Forelimb muscle (tissue), 1 donor: ENCODE measurements at regions not wholly inside any gene's neighbourhood (a gene's known extent, or its start where the extent isn't known, plus 50 kb on each side); places are given as distances from the start of the nearest gene placed in this dataset.

Experiments
- DNase-seq: peaks from one replicate; pipeline ENCODE4 v3.0.0-alpha.2; 2013; ENCODE audit warnings: low read depth

GRCh38 chr2:145724311-145724898 is 1204.5 kb upstream of the ZEB2 start:
- no peak for DNase-seq

DNA sequence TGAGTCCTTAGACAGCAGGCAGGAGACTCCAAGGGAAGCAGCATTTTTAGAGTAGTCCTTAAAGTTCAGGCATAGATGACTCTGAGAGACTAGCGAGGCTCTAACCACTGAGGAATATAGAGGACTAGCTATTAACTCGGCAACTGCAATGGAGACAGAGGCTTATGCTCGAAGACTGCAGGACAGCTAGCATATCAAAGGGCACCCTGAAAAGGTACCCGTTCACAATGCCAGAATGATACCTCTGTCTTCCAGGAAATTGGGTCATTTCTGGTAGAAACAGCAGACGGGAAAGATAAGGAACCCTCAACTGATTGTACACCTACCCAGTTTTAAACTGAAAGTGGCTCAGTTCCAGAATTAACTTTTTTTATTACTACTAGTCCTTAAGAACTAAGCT is 1204.0 kb upstream of the ZEB2 start:
- no peak for DNase-seq

DNA sequence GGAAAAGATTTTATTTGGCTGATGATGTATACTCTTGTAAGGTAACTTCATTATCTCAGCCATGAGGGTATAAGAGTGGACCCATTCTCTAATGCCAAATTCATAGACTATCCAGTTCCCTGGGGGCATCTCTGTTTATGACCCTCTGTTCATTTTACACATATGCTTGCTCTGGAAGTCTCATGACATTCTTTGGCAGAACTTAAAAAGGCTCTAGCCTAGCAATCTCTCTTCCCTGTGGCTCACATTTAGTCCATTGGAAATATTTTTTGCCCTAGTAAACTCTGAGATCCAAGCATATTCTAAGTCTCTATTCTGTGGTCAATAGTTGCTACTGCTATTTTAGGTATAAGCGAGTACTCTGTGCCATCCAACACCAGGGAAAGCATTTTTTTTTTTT is 1201.8 kb upstream of the ZEB2 start:
- DNase-seq, result no peak

GRCh38 chr2:145715601-145716000 is 1195.7 kb upstream of the ZEB2 start:
- DNase-seq, result no peak

GRCh38 chr2:145710303-145710702 is 1190.4 kb upstream of the ZEB2 start:
- DNase-seq, result no peak

DNA sequence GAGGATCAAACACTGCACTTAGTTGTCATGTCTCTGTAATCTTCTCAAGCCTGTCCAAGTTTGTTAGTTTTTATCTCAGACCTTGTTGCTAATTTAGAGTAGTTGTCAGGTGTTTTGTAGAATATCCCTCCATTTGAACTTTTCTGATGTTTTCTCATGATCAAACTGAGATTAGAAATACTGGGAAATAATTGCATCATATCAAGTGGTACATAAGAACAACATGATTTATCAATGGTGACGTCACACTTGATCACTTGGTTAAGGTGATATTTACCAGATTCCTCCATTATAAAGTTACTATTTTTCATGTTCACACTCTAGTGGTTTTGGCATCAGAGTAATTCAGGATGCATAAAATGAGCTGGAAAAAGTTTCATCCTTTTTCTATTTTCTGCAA is 1182.4 kb upstream of the ZEB2 start:
- no peak for DNase-seq

GRCh38 chr2:145692971-145693478 is 1173.1 kb upstream of the ZEB2 start:
- DNase-seq, result no peak

DNA sequence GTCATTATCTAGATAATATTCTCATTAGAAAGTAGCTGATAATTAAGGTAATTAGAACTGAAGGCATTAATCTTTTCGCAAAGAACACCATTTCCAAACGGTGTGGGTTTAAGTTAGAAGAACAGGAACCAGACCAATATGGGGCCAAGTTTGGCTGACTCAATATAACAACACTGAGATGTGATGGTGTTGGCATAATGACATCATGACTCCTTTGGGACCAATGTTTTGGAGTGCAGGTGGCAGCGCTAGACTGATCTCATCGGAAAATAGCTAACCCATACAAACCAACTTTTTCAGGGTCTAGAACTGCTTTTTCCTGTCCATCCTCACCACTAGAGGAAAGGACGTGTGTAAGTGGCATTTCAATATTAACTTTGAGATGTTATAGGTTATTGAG is 1171.7 kb upstream of the ZEB2 start:
- no peak for DNase-seq

DNA sequence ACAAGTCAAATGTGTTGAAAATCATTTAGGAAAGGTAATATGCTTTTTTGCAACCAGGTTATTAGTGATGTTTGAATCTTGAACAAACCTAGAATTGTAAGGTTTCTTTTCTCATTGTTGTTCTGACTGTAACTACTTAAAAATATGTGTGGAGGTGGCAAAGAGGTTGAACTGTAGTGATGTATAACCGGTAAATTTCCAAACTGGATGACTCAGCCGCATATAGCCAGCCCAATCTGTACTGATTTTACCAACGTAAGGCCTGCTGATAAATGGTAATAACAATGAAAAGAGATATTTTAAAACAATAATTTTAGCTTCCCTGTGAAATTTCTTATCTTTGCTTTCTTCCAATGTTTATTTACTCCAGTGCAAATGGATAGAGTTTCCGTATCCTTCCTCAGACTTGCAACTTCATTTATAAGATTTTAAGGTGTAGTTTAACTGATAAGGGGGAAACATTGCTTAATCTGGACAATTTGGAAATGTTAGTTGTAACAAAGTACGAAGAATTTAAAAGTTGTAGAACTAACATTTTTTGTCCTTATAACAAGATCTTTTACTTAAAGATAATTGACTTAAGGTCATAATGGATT is 1170.4 kb upstream of the ZEB2 start:
- no peak for DNase-seq

- no peak for DNase-seq
Observed at GRCh38 chr2:145689277-145689676, 1169.4 kb upstream of the ZEB2 start.

DNA sequence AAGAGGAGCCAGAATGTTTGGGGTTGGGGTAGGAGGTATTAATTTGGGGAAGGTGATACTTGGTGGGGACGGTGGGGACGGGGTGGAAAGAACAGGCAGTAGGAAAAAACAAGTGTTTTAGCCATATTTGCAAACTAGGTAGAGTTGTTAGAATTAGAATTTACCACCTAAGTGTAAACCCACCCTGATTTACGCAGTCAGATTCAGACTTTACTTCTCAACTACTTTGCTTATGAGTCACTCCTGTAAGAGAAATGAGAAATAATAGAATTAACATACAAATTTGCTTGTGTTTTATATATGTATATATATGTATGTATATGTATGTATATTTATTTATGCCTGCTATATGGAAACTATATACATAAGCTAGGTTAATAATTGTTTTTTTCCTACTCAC is 1168.2 kb upstream of the ZEB2 start:
- no peak for DNase-seq

GRCh38 chr2:145687442-145688134 is 1167.7 kb upstream of the ZEB2 start:
- no peak for DNase-seq

GRCh38 chr2:145685383-145686050 is 1165.6 kb upstream of the ZEB2 start:
- no peak for DNase-seq

- no peak for DNase-seq
Observed at GRCh38 chr2:145682546-145683157, 1162.7 kb upstream of the ZEB2 start.

DNA sequence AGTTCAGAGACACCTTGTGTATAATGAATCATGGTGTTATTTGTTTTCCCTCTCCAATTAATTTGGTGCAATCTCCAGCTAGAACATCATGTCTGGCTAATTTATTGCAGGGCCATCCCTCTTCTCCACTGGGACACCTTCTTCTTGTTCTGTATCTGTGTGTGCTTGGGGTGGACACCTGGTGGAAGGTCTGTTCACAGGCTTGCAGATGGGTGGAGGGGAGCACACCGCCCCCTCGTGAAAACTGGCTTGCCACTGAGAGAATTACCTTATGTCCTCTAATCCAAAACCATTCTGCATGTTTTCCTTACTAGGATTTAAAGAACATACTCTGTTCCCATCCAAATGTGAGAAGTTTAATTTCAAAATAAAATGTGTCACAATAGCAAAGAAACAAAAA is 1160.4 kb upstream of the ZEB2 start:
- no peak for DNase-seq

DNA sequence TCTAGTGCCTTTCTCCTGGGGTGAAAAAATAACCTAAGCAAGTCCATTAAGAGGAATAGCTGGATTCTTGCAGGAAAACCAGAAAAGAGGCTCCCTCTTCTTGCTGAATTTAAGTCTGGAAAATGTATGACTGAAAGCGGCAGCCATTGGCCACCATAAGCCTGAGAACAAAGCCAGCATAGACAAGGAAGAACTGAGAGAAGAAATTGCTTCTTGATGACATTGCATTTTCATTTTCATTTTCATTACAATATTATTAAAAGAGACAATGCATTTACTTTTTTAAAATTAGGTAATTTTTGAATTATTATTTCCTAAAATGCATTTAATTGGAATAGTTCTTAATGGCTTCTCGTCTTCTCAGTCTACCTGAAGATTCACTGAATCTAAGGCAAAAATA is 1157.5 kb upstream of the ZEB2 start:
- no peak for DNase-seq

DNA sequence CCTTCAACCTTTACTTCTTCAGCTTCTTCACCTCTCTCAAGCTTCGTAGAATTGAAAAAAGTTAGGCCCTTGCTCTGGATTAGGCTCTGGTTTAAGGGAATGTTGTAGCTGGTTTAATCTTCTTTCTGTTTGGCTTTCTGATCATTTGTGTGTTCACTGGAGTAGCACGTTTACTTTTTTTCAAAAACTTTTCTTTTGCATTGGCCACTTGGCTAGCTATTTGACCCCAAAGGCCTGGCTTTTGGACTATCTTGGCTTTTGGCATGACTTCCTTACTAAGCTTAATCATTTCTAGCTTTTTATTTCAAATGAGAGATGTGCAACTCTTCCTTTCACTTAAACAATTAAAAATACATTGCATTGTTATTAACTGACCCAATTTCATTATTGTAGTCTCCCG is 1154.8 kb upstream of the ZEB2 start:
- no peak for DNase-seq

- no peak for DNase-seq
Observed at GRCh38 chr2:145669301-145669700, 1149.4 kb upstream of the ZEB2 start.

DNA sequence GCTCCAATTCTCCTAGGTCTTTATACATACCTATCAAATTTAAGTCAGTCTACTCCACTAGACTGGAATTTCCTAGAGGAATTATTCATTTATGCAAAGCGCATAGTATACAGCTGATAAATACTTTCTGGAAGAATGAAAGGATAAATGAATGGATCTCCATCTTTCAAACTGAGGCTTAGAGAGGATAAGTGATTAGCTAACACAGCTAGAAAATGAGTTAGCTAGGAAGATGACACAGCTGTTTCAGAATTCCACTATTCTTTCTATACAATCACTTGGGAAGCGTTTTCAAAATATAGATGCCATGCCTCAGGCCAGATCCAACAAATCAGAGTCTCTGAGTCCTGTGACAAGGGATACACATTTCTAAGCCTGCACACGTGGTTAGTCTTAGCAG is 1146.6 kb upstream of the ZEB2 start:
- no peak for DNase-seq

DNA sequence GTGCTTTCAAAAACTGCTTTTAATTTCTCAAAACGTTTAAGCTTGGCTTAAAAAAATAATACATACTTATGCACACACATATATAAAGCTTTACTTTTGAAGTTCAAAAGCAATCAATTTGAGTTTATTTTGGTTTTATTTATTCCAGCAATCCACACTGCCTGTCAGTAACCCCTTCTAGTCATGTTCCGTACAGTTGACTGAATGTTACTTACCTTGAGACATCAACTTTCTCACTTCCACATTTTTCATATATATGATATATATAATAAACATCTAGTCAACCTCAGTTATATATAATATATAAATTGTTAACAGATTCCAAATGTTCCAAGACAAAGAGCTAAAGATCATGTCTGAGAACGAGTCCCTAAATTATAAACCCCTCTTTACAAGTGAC is 1137.3 kb upstream of the ZEB2 start:
- DNase-seq, result no peak

DNA sequence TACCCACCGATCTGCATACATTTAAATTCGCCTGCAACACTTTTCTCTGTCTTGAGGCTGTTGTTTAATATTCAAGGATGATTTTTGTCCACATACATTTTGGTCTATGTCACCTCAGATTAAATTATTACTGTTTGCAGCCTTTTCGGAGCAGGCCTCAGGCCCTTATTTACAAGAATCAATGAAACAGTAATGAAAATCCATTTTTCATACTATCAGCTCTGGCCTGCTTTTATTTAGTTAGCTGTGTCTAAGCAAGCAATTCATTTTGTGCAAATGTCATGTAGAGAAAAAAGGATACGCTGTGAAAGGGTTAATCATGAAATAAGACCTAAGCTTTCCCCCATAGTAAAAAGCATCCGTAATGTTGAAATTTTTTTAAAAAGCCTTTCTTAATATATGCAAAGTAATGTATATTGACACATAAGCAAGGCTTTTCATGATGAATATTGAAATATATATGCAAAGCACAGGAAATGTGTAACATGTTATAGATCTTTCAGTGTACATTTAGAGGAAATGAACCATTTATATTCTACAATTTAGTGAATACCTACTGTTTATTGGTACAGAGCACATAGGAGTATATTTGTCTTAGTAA is 1135.3 kb upstream of the ZEB2 start:
- no peak for DNase-seq

- no peak for DNase-seq
Observed at GRCh38 chr2:145654746-145655145, 1134.8 kb upstream of the ZEB2 start.
